HepG2 (cell line): ENCODE measurements at regions not wholly inside any gene's neighbourhood (a gene's known extent, or its start where the extent isn't known, plus 50 kb on each side); places are given as distances from the start of the nearest gene placed in this dataset.

ENCODE experiments used
- GFI1 ChIP-seq: sonication (generic); formaldehyde crosslinking; IDR thresholded peaks from 2 replicates; pipeline ENCODE4 v1.5.0; 2020; ENCODE audit warnings: missing genetic modification reagents, mild to moderate bottlenecking, borderline replicate concordance
- KDM4B ChIP-seq: sonication (generic); formaldehyde crosslinking; IDR thresholded peaks from 2 replicates; pipeline ENCODE4 v1.4.0; 2020; ENCODE audit warnings: missing genetic modification reagents
- YY1 ChIP-seq: IDR thresholded peaks from 2 replicates; pipeline ENCODE4 v1.6.1; 2011; ENCODE audit warnings: low read length, low read depth, moderate library complexity, mild to moderate bottlenecking; ENCODE audit not compliant: insufficient read depth, insufficient replicate concordance
- ZNF24 ChIP-seq: fragments of 450-650 bp; IDR thresholded peaks from 2 replicates; pipeline ENCODE4 v1.6.1; 2017; ENCODE audit warnings: antibody characterized with exemption, mild to moderate bottlenecking
- ZNF282 ChIP-seq: fragments of 450-650 bp; IDR thresholded peaks from 2 replicates; pipeline ENCODE4 v1.6.1; 2018; ENCODE audit not compliant: partially characterized antibody
- ZNF543 ChIP-seq: sonication (generic); formaldehyde crosslinking; IDR thresholded peaks from 2 replicates; pipeline ENCODE4 v1.4.0; 2020; ENCODE audit warnings: mild to moderate bottlenecking, missing genetic modification reagents
- ZNF816 ChIP-seq: sonication (generic); formaldehyde crosslinking; IDR thresholded peaks from 2 replicates; pipeline ENCODE4 v1.8.0; 2022; ENCODE audit warnings: missing genetic modification reagents, mild to moderate bottlenecking, borderline replicate concordance
- ZNF891 ChIP-seq: sonication (generic); formaldehyde crosslinking; IDR thresholded peaks from 2 replicates; pipeline ENCODE4 v1.5.0; 2020; ENCODE audit warnings: mild to moderate bottlenecking, missing genetic modification reagents
- TF ChIP-seq, protein P1 (sequence below): sonication (generic); formaldehyde crosslinking; IDR thresholded peaks from 2 replicates; pipeline ENCODE4 v1.4.0; 2020; ENCODE audit warnings: mild to moderate bottlenecking, missing genetic modification reagents
- TF ChIP-seq, protein P2 (sequence below): sonication (generic); formaldehyde crosslinking; IDR thresholded peaks from 2 replicates; pipeline ENCODE4 v1.4.0; 2020; ENCODE audit warnings: mild to moderate bottlenecking, missing genetic modification reagents
- TF ChIP-seq, protein P3 (sequence below): sonication (generic); formaldehyde crosslinking; IDR thresholded peaks from 2 replicates; pipeline ENCODE4 v1.5.0; 2020; ENCODE audit warnings: mild to moderate bottlenecking, missing genetic modification reagents, borderline replicate concordance

DNA sequence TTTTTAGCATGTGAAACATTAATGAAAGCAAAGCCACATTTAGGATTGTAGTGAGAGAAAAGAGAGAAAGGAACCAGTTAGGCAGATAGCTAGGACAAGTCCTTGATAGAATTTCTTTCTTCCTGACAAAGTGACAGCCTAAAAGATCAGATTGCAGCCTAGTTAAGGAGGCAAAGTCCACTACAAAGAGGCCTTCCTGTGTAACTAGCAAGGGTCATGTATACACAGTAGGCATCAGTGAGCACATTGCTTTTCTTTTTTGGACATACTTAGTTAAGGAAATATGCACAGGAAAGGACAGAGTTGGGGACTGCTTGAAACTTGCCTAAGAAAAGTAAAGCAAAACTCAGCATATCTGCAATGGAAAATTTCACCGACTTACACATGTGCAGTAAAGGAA, 1577.5 kb downstream of the NLGN4Y start (continued):
- TF ChIP-seq, protein P1, sequence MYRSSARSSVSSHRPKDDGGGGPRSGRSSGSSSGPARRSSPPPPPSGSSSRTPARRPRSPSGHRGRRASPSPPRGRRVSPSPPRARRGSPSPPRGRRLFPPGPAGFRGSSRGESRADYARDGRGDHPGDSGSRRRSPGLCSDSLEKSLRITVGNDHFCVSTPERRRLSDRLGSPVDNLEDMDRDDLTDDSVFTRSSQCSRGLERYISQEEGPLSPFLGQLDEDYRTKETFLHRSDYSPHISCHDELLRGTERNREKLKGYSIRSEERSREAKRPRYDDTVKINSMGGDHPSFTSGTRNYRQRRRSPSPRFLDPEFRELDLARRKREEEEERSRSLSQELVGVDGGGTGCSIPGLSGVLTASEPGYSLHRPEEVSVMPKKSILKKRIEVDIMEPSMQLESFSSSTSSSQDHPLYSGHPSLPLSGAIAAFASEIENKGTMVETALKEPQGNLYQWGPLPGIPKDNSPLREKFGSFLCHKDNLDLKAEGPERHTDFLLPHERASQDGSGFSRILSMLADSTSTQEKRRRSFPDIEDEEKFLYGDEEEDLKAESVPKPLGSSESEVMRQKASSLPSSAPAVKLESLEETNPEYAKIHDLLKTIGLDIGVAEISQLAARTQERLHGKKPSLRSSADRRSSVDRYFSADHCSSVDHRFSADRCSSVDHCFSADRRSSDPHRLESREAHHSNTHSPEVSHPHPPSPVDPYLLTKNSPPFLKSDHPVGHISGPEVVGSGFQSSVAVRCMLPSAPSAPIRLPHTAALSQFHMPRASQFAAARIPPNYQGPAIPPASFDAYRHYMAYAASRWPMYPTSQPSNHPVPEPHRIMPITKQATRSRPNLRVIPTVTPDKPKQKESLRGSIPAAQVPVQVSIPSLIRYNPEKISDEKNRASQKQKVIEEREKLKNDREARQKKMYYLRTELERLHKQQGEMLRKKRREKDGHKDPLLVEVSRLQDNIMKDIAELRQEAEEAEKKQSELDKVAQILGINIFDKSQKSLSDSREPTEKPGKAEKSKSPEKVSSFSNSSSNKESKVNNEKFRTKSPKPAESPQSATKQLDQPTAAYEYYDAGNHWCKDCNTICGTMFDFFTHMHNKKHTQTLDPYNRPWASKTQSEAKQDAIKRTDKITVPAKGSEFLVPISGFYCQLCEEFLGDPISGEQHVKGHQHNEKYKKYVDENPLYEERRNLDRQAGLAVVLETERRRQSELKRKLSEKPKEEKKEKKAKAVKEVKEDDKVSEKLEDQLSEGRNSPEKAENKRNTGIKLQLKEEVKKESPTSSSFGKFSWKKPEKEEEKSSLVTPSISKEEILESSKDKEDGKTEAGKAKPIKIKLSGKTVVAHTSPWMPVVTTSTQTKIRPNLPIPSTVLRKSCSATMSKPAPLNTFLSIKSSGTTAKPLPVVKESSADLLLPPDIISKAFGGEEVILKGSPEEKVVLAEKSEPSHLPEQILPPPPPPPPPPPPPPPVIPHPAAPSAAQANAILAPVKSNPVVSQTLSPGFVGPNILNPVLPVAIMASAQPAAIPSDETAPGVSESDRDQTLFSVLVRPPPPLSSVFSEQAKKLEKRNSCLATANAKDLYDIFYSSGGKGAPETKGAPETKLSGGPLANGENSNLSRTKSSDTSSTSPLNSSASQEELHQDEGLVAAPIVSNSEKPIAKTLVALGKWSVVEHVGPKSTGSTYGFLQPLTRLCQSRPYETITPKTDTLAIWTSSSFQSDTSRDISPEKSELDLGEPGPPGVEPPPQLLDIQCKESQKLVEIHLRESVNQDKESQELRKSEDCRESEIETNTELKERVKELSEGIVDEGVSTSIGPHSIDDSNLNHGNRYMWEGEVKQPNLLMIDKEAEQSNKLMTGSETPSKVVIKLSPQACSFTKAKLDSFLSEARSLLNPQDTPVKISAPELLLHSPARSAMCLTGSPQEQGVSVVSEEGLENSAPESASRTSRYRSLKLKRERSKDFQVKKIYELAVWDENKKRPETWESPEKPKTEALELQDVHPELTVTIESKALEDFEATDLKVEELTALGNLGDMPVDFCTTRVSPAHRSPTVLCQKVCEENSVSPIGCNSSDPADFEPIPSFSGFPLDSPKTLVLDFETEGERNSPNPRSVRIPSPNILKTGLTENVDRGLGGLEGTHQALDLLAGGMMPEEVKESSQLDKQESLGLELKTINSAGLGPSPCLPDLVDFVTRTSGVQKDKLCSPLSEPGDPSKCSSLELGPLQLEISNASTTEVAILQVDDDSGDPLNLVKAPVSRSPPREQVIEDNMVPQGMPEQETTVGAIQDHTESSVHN (CRISPR knock-in tag): no peak
- TF ChIP-seq ZNF543 (CRISPR knock-in tag) (no peak), YY1 (no peak), KDM4B (CRISPR knock-in tag) (no peak), GFI1 (CRISPR knock-in tag) (0 out of 2 replicates have a peak, but pooled peaks have one; percentile 46), ZNF816 (no peak), ZNF891 (CRISPR knock-in tag) (no peak), ZNF282 (no peak), ZNF24 (no peak)
- TF ChIP-seq, protein P2, sequence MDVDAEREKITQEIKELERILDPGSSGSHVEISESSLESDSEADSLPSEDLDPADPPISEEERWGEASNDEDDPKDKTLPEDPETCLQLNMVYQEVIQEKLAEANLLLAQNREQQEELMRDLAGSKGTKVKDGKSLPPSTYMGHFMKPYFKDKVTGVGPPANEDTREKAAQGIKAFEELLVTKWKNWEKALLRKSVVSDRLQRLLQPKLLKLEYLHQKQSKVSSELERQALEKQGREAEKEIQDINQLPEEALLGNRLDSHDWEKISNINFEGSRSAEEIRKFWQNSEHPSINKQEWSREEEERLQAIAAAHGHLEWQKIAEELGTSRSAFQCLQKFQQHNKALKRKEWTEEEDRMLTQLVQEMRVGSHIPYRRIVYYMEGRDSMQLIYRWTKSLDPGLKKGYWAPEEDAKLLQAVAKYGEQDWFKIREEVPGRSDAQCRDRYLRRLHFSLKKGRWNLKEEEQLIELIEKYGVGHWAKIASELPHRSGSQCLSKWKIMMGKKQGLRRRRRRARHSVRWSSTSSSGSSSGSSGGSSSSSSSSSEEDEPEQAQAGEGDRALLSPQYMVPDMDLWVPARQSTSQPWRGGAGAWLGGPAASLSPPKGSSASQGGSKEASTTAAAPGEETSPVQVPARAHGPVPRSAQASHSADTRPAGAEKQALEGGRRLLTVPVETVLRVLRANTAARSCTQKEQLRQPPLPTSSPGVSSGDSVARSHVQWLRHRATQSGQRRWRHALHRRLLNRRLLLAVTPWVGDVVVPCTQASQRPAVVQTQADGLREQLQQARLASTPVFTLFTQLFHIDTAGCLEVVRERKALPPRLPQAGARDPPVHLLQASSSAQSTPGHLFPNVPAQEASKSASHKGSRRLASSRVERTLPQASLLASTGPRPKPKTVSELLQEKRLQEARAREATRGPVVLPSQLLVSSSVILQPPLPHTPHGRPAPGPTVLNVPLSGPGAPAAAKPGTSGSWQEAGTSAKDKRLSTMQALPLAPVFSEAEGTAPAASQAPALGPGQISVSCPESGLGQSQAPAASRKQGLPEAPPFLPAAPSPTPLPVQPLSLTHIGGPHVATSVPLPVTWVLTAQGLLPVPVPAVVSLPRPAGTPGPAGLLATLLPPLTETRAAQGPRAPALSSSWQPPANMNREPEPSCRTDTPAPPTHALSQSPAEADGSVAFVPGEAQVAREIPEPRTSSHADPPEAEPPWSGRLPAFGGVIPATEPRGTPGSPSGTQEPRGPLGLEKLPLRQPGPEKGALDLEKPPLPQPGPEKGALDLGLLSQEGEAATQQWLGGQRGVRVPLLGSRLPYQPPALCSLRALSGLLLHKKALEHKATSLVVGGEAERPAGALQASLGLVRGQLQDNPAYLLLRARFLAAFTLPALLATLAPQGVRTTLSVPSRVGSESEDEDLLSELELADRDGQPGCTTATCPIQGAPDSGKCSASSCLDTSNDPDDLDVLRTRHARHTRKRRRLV: no peak
- TF ChIP-seq, protein P3, sequence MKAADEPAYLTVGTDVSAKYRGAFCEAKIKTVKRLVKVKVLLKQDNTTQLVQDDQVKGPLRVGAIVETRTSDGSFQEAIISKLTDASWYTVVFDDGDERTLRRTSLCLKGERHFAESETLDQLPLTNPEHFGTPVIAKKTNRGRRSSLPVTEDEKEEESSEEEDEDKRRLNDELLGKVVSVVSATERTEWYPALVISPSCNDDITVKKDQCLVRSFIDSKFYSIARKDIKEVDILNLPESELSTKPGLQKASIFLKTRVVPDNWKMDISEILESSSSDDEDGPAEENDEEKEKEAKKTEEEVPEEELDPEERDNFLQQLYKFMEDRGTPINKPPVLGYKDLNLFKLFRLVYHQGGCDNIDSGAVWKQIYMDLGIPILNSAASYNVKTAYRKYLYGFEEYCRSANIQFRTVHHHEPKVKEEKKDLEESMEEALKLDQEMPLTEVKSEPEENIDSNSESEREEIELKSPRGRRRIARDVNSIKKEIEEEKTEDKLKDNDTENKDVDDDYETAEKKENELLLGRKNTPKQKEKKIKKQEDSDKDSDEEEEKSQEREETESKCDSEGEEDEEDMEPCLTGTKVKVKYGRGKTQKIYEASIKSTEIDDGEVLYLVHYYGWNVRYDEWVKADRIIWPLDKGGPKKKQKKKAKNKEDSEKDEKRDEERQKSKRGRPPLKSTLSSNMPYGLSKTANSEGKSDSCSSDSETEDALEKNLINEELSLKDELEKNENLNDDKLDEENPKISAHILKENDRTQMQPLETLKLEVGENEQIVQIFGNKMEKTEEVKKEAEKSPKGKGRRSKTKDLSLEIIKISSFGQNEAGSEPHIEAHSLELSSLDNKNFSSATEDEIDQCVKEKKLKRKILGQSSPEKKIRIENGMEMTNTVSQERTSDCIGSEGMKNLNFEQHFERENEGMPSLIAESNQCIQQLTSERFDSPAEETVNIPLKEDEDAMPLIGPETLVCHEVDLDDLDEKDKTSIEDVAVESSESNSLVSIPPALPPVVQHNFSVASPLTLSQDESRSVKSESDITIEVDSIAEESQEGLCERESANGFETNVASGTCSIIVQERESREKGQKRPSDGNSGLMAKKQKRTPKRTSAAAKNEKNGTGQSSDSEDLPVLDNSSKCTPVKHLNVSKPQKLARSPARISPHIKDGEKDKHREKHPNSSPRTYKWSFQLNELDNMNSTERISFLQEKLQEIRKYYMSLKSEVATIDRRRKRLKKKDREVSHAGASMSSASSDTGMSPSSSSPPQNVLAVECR (CRISPR knock-in tag): no peak
